ENCODE measurements at regions not wholly inside any gene's neighbourhood (a gene's known extent, or its start where the extent isn't known, plus 50 kb on each side); places are given as distances from the start of the nearest gene placed in this dataset.

- no peak for DNase-seq (ENCODE audit: extremely low read depth, low read depth)
- H3K4me3 ChIP-seq (replicated peaks; ENCODE audit: low read depth, low read length): no peak overlapping the region
- no peak for TF ChIP-seq CTCF (IDR thresholded peaks at IDR 0.05; ENCODE audit: low read depth, low read length, missing control alignments)
These were observed 59.0 kb upstream of the ZNF726 start for GRCh38 chr19:23855676-23856075.

GRCh38 chr19:23851966-23852365 lies 62.7 kb upstream of the ZNF726 start:
- no peak for DNase-seq (ENCODE audit: extremely low read depth, low read depth)
- TF ChIP-seq CTCF (IDR thresholded peaks at IDR 0.05; ENCODE audit: low read depth, low read length, missing control alignments): no peak
- H3K4me3 ChIP-seq (replicated peaks; ENCODE audit: low read depth, low read length): no peak overlapping the region

- H3K4me3 ChIP-seq (replicated peaks; ENCODE audit: low read depth, low read length): no peak overlapping the region
- DNase-seq (ENCODE audit: extremely low read depth, low read depth): no peak
- no peak for TF ChIP-seq CTCF (IDR thresholded peaks at IDR 0.05; ENCODE audit: low read depth, low read length, missing control alignments)
These were observed 74.1 kb upstream of the ZNF681 start for GRCh38 chr19:23832717-23833327.

- no peak for DNase-seq (ENCODE audit: extremely low read depth, low read depth)
- TF ChIP-seq CTCF (IDR thresholded peaks at IDR 0.05; ENCODE audit: low read depth, low read length, missing control alignments): peak; percentile 17
- H3K4me3 ChIP-seq (replicated peaks; ENCODE audit: low read depth, low read length): no peak overlapping the region
These were observed 65.3 kb upstream of the ZNF681 start for GRCh38 chr19:23823952-23824389.

GRCh38 chr19:23822735-23823134 lies 64.0 kb upstream of the ZNF681 start:
- no peak overlapping the region for H3K4me3 ChIP-seq (replicated peaks; ENCODE audit: low read depth, low read length)
- DNase-seq (ENCODE audit: extremely low read depth, low read depth): no peak
- no peak for TF ChIP-seq CTCF (IDR thresholded peaks at IDR 0.05; ENCODE audit: low read depth, low read length, missing control alignments)

- no peak overlapping the region for H3K4me3 ChIP-seq (replicated peaks; ENCODE audit: low read depth, low read length)
- no peak for DNase-seq (ENCODE audit: extremely low read depth, low read depth)
- peak; percentile 42 for TF ChIP-seq CTCF (IDR thresholded peaks at IDR 0.05; ENCODE audit: low read depth, low read length, missing control alignments)
These were observed 58.8 kb upstream of the ZNF681 start for GRCh38 chr19:23817519-23817918.

GRCh38 chr19:23810496-23810895 lies 51.8 kb upstream of the ZNF681 start:
- no peak for TF ChIP-seq CTCF (IDR thresholded peaks at IDR 0.05; ENCODE audit: low read depth, low read length, missing control alignments)
- DNase-seq (ENCODE audit: extremely low read depth, low read depth): no peak
- no peak overlapping the region for H3K4me3 ChIP-seq (replicated peaks; ENCODE audit: low read depth, low read length)
